SHP77 treated with DMSO at 0.1 percent for 48 hours (cell line): ENCODE measurements at regions not wholly inside any gene's neighbourhood (a gene's known extent, or its start where the extent isn't known, plus 50 kb on each side); places are given as distances from the start of the nearest gene placed in this dataset.
"Not testable (repeated sequence)": the region's sequence is repeated elsewhere in the genome, so short reads cannot be mapped to it uniquely, and the experiment has no call there.

Experiments used
- DNase-seq: peaks from one replicate; lab custom pipeline; 2025; lab: John Stamatoyannopoulos, UW

DNA sequence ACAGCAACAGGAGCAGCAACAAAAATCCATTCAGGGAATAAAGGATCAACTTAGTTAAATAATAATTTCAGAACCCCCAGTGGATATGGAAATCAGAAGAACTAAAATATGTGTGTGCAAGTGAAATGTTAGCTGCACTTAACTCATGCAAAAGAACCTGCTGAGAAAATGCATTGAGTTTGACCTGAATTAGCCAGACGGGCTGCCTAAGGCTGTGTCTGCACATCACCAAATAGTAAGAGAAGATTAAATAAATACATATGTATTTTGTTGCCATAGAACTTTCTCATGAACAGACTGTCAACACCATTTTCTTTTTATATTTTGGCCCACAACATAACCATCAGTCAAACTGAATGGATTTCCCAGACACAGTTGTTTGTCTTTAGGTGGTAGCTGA lies 262.0 kb upstream of the PIK3C3 start:
- DNase-seq: no peak

GRCh38 chr18:41690332-41691127 lies 264.5 kb upstream of the PIK3C3 start:
- DNase-seq: no peak

- DNase-seq: no peak
Observed at GRCh38 chr18:41687138-41687537, 267.9 kb upstream of the PIK3C3 start.

- DNase-seq: no peak
Observed at GRCh38 chr18:41681138-41681880, 273.7 kb upstream of the PIK3C3 start.

- DNase-seq: no peak
Observed at GRCh38 chr18:41674506-41674905, 280.5 kb upstream of the PIK3C3 start.

- peak; percentile 97 for DNase-seq
Observed at GRCh38 chr18:41666231-41666630, 288.8 kb upstream of the PIK3C3 start.

DNA sequence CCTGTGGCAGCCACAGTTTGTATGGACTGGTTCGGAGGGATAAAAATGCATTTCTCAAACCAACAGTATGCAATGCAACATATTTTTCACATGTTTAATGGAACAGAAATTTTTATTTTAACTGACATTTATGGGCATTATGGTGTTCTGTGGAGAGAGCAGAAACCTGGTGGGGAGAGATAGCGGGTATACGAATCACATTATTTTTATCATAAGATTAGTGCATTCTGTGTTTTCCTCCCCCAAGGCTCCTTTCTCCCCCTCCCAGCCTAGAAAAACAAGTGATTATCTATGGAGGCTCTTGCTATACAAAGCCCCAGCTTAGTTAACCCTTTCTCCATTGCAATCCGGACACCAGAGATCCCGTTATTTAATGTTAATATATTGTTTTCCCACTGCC lies 289.8 kb upstream of the PIK3C3 start:
- DNase-seq: no peak

- no peak for DNase-seq
Observed at GRCh38 chr18:41660654-41661053, 294.4 kb upstream of the PIK3C3 start.

GRCh38 chr18:41659438-41660130 lies 295.4 kb upstream of the PIK3C3 start:
- no peak for DNase-seq

DNA sequence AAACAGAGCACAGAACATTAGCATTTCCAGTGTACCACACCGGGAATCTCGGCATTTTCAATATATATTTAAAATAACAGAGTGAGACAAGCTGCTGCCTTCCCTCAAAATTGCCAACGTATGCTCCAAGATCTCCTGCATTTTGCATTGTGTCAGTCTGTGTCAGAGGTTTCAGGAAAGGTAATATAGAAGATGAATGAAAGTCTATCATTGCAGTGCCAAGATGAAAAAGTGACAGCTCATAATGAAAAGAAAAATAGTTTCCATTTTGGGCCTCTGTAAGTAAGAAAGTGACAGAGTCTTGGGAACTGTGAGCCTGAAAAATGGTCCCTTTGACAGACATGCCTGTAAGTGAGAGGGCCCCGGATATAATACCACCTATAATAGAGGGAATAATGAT lies 297.8 kb upstream of the PIK3C3 start:
- DNase-seq: no peak

DNA sequence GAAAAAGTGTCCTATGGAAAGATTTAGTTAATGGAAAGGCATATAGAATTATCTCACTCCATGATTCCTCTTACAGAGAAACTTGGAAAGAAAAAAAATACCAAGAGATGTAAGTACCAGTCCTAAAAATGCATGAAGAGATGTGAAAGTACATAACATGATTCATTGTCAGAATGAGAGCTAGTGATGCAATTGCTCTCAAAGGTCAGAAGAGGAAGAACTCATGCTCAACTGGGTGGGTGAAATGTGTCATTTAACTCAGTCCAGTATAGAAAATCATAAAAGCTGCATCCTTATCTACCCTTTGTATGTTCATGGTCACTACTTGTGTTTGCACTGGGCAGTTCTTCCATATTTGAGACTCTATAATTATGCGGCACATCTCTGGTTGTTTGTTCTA lies 300.0 kb upstream of the PIK3C3 start:
- DNase-seq: no peak

DNA sequence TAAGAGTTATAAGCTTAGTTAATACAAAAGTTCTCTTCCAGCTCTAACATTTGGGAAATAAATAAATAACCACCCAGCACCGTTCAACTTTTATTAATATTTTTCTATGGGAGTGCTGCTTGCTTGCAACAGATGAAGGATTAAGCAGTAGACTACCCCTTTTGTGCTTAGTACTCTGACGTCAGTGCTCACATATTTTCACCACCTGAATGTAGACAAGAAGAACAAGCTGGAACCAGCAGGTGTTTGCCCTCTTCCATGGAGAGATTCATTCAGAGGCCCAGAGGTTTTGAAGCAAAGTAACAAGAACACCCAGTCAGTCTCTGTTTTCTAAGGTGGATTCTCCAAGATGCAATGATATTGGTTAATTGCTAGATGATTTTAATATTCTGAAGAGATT lies 307.1 kb upstream of the PIK3C3 start:
- DNase-seq: peak; percentile 36

GRCh38 chr18:41646915-41647620 lies 308.0 kb upstream of the PIK3C3 start:
- DNase-seq: no peak

DNA sequence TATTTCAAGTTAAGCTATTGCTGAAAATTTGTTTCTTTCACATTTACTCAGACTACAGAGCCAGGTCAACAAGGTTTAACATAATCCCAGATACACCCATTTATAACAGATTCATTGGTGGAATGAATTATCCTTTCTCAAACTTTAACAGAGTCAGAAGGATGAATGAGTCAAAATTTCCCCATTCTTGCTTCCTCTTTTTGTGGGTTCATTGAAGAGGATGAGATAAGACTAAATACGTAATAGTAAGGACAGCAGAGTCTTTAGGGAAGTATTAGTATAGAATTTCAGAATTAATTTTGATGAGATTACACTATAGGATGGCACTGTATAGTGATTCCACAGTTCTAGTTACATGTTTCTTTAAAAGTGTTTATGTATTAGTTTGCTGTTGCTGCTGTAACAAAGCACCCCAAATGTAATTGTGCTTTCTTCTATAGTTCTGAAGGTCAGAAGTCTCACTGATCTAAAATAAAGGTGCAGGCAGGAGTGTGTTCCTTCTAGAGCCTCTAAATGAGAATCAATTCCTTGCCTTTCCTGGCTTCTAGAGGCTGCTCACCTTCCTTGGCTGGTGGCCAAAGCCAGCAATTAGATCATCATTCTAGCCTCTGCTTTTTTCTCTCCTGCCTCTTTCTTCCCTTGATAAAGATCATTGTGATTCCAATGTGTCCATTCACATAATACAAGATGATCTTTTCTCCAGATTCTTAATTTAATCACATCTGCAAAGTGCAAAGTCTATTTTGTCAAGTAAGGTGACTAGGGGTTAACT lies 309.3 kb upstream of the PIK3C3 start:
- peak; percentile 17 for DNase-seq

DNA sequence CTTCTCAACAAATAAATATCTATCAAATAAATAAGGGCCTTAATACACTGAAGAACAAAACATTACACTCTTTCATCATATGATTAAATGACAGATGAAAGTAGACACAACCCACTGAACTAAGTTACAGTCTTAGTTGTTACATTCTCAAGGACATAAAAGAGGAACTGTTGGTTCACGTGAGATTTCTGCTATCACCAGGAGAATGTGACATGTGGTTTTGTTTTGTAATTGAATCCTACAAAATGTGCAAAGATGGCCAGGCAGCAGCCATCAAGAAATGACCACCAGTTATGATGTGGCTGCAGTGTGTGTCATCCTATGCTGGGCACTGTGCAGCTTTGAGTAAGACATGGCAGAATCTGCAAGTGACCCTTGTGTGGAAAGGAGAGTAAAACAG lies 310.6 kb upstream of the PIK3C3 start:
- DNase-seq: no peak

DNA sequence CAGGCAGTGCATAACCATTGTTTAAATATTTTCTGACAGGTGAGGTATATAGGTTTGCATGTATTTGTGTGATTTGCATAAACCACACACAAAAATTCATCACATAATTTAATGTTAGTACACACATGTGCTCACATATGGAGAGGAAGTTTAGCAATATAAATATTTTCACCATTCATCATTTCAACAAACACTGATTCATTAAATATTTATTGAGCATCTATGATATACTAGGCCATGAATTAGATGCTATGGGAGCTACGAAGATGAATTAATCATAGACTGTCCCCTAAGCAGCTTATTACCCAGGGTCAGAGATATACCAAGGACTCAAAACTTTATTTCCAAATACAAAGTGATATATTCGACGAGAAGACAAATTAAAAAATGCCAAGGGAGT lies 311.6 kb upstream of the PIK3C3 start:
- no peak for DNase-seq

GRCh38 chr18:41642756-41643155 lies 312.3 kb upstream of the PIK3C3 start:
- no peak for DNase-seq

DNA sequence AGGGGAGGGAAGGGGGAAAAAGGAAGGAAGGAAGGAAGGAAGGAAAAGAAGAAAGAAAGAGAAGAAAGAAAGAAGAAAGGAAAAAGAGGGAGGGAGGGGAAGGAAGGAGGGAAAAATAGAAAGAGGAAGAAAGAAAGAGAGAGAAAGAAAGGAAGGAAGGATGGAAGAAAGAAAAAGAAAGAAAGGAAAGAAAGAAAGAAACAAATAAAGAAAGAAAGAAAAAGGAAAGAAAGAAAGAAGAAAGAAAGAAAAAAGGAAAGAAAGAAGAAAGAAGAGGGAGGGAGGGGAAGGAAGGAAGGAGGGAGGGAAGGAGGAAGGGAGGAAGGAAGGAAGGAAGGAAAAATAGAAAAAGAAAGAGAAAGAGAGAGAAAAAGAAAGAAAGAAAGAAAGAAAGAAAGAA lies 315.8 kb upstream of the PIK3C3 start:
- no peak for DNase-seq

- not testable (repeated sequence) for DNase-seq
Observed at GRCh38 chr18:41631723-41632285, 323.2 kb upstream of the PIK3C3 start.

- DNase-seq: no peak
Observed at GRCh38 chr18:41630232-41630886, 324.7 kb upstream of the PIK3C3 start.

DNA sequence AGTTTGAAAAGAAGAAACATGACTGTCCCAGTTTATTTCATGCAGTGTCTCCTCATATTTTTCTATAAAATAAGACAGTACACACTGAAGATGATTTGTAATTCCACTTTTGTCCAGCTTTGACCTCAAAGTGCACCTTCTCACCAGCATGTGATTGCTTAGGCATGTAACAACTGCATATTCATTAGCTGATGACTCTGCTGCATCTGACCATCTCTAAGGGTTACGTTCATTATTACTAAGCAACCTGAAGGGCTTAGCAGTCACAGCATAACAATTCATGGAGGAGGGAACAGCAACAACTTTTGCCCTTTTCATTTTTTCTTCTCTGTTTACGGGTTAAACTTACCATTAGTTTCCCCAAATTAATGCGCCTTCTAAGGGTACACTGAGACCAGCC lies 330.6 kb upstream of the PIK3C3 start:
- DNase-seq: no peak
